ENCODE measurements at regions not wholly inside any gene's neighbourhood (a gene's known extent, or its start where the extent isn't known, plus 50 kb on each side); places are given as distances from the start of the nearest gene placed in this dataset.

GRCh38 chr7:47093320-47094234 is 488.3 kb downstream of the TNS3 start:
- no peak overlapping the region for H3K4me3 ChIP-seq
- no peaks in the 10 kb centered on the region for H3K4me1 ChIP-seq
- WGBS, 2 donors, result 80 to 82% methylated on average over 7 of the region's 7 CpGs
- DNase-seq, result no peak
- no peak overlapping the region for H3K27ac ChIP-seq
- intact Hi-C loops (cut with DNase I; ENCODE audit: low total_unique reads), result no loop called here
- no peaks in the 10 kb centered on the region for H3K9me3 ChIP-seq
- H3K36me3 ChIP-seq (ENCODE audit: low read depth, missing control alignments), result no peaks in the 10 kb centered on the region
- H3K27me3 ChIP-seq, result no peaks in the 10 kb centered on the region
- no peak for TF ChIP-seq CTCF (IDR thresholded peaks at IDR 0.05)
- TF ChIP-seq POLR2A (IDR thresholded peaks at IDR 0.05), result no peak

GRCh38 chr7:47092336-47092735 is 489.6 kb downstream of the TNS3 start:
- H3K27ac ChIP-seq, result no peak overlapping the region
- no peaks in the 10 kb centered on the region for H3K36me3 ChIP-seq (ENCODE audit: low read depth, missing control alignments)
- H3K27me3 ChIP-seq, result no peaks in the 10 kb centered on the region
- TF ChIP-seq CTCF (IDR thresholded peaks at IDR 0.05) (no peak), POLR2A (IDR thresholded peaks at IDR 0.05) (no peak)
- H3K4me3 ChIP-seq, result no peak overlapping the region
- intact Hi-C loops (cut with DNase I; ENCODE audit: low total_unique reads), result no loop called here
- no peaks in the 10 kb centered on the region for H3K4me1 ChIP-seq
- H3K9me3 ChIP-seq, result no peaks in the 10 kb centered on the region
- no peak for DNase-seq

- Histone ChIP-seq H3K27me3 (no peaks in the 10 kb centered on the region), H3K4me1 (no peaks in the 10 kb centered on the region), H3K27ac (no peak overlapping the region), H3K4me3 (no peak overlapping the region), H3K9me3 (no peaks in the 10 kb centered on the region), H3K36me3 (ENCODE audit: low read depth, missing control alignments) (no peaks in the 10 kb centered on the region)
- intact Hi-C loops (cut with DNase I; ENCODE audit: low total_unique reads), result no loop called here
- TF ChIP-seq POLR2A (IDR thresholded peaks at IDR 0.05) (no peak), CTCF (IDR thresholded peaks at IDR 0.05) (no peak)
- DNase-seq, result no peak
- WGBS, 2 donors, result 91 to 92% methylated on average over 3 of the region's 3 CpGs
Measured at GRCh38 chr7:47091141-47091540, 490.8 kb downstream of the TNS3 start.

- Histone ChIP-seq H3K4me3 (no peak overlapping the region), H3K4me1 (no peaks in the 10 kb centered on the region), H3K27me3 (no peaks in the 10 kb centered on the region), H3K27ac (no peak overlapping the region), H3K36me3 (ENCODE audit: low read depth, missing control alignments) (no peaks in the 10 kb centered on the region), H3K9me3 (no peaks in the 10 kb centered on the region)
- intact Hi-C loops (cut with DNase I; ENCODE audit: low total_unique reads), result loop anchor here (5.0 kb wide), 1 partner anchor 1167 kb away; the partner anchor contains the start of gene IGFBP3
- TF ChIP-seq POLR2A (IDR thresholded peaks at IDR 0.05) (no peak), CTCF (IDR thresholded peaks at IDR 0.05) (no peak)
- no peak for DNase-seq
- 78 to 88% methylated on average over 6 of the region's 6 CpGs for WGBS, 2 donors
Measured at GRCh38 chr7:47089461-47089860, 492.4 kb downstream of the TNS3 start.

GRCh38 chr7:47089068-47089417 is 492.9 kb downstream of the TNS3 start:
- H3K4me3 ChIP-seq, result no peak overlapping the region
- no peaks in the 10 kb centered on the region for H3K27me3 ChIP-seq
- intact Hi-C loops (cut with DNase I; ENCODE audit: low total_unique reads), result loop anchor here (5.0 kb wide), 1 partner anchor 1167 kb away; the partner anchor contains the start of gene IGFBP3
- no peaks in the 10 kb centered on the region for H3K36me3 ChIP-seq (ENCODE audit: low read depth, missing control alignments)
- no peaks in the 10 kb centered on the region for H3K9me3 ChIP-seq
- WGBS, 2 donors, result 41 to 68% methylated on average over 1 of the region's 1 CpG
- TF ChIP-seq POLR2A (IDR thresholded peaks at IDR 0.05) (no peak), CTCF (IDR thresholded peaks at IDR 0.05) (no peak)
- H3K4me1 ChIP-seq, result no peaks in the 10 kb centered on the region
- no peak overlapping the region for H3K27ac ChIP-seq
- DNase-seq, result no peak
